ENCODE measurements at regions not wholly inside any gene's neighbourhood (a gene's known extent, or its start where the extent isn't known, plus 50 kb on each side); places are given as distances from the start of the nearest gene placed in this dataset.

GRCh38 chr10:2628705-2629104 lies 438.6 kb upstream of the PFKP start:
- no peak for TF ChIP-seq EZH2 (IDR thresholded peaks at IDR 0.05; ENCODE audit: borderline replicate concordance, low read depth, low read length, severe bottlenecking)
- TF ChIP-seq CTCF (IDR thresholded peaks at IDR 0.05; ENCODE audit: borderline replicate concordance, extremely low read depth, low read length, poor library complexity, severe bottlenecking): no peak

Data from DND-41 (cell line).